Prostate gland (tissue), 2 donors: ENCODE measurements at regions not wholly inside any gene's neighbourhood (a gene's known extent, or its start where the extent isn't known, plus 50 kb on each side); places are given as distances from the start of the nearest gene placed in this dataset.

Experiments
- DNase-seq: peaks from one replicate; pipeline ENCODE4 v3.0.0-alpha.2; 2019; ENCODE audit warnings: low spot score
- H3K27ac ChIP-seq, 2 donors: fragments of 200-600 bp; sonication (generic); 2 replicates each; pipeline ENCODE4 v1.5.1; 2017 to 2019
- H3K27me3 ChIP-seq: fragments of 200-600 bp; sonication (generic); replicated peaks from 2 replicates; pipeline ENCODE4 v1.5.1; 2019; ENCODE audit not compliant: insufficient read depth
- H3K36me3 ChIP-seq, 2 donors: fragments of 200-600 bp; sonication (generic); 1 replicate in 1 of 2; 2 replicates in 1 of 2; pipeline versions ENCODE4 v1.5.1 to v1.8.1; 2017 to 2019
- H3K4me1 ChIP-seq: fragments of 200-600 bp; sonication (generic); replicated peaks from 2 replicates; pipeline ENCODE4 v1.5.1; 2019
- H3K4me3 ChIP-seq, 2 donors: fragments of 200-600 bp; sonication (generic); 2 replicates each; pipeline ENCODE4 v1.5.1; 2017 to 2019
- H3K9me3 ChIP-seq: fragments of 200-600 bp; sonication (generic); 2 replicates; pipeline ENCODE4 v1.5.1; 2017
- CTCF ChIP-seq, 4 experiments: fragments of 200-600 bp in 2 of 4; fragments of 450-650 bp in 2 of 4; sonication (generic) in 2 of 4; IDR thresholded peaks; 1 replicate in 3 of 4; 2 replicates in 1 of 4; pipeline ENCODE4 v1.5.1; 2016 to 2019; ENCODE audit warnings: antibody characterized with exemption in 4 of 4, mild to moderate bottlenecking in 2 of 4, moderate library complexity in 2 of 4
- POLR2A ChIP-seq: fragments of 450-650 bp; IDR thresholded peaks from one replicate; pipeline ENCODE4 v1.6.1; 2016; ENCODE audit warnings: antibody characterized with exemption, mild to moderate bottlenecking
- POLR2AphosphoS5 ChIP-seq: sonication (generic); formaldehyde crosslinking; IDR thresholded peaks from one replicate; pipeline ENCODE4 v1.6.1; 2017; ENCODE audit warnings: antibody characterized with exemption
- WGBS: methylation state at CpG from one replicate; pipeline ENCODE4 v1.1.5; 2018; 5-methylcytosine and 5-hydroxymethylcytosine counted together
- intact Hi-C: fragments of 100-400 bp; cut with DNase I; formaldehyde crosslinking; loops from one replicate; pipeline ENCODE4 v1.14.2; 2022

- Histone ChIP-seq H3K36me3 (no peaks in the 10 kb centered on the region), H3K27ac (no peak overlapping the region), H3K9me3 (no peaks in the 10 kb centered on the region), H3K27me3 (no peaks in the 10 kb centered on the region), H3K4me3 (no peak overlapping the region), H3K4me1 (no peaks in the 10 kb centered on the region)
- WGBS, result 72% methylated on average over 1 of the region's 1 CpG
- no peak for DNase-seq
- TF ChIP-seq CTCF (IDR thresholded peaks at IDR 0.05), result no peak
- TF ChIP-seq POLR2A, result no peak
- TF ChIP-seq POLR2AphosphoS5, result no peak
- intact Hi-C loops, result no loop called here
These were observed 228.2 kb downstream of the ADGRA3 start for GRCh38 chr4:22287631-22288030.

GRCh38 chr4:22268350-22269025 is 247.4 kb downstream of the ADGRA3 start:
- Histone ChIP-seq H3K4me3 (no peak overlapping the region), H3K27me3 (no peaks in the 10 kb centered on the region), H3K4me1 (no peaks in the 10 kb centered on the region), H3K27ac (no peak overlapping the region), H3K36me3 (no peaks in the 10 kb centered on the region), H3K9me3 (no peaks in the 10 kb centered on the region)
- no peak for DNase-seq
- intact Hi-C loops, result no loop called here
- TF ChIP-seq POLR2A (no peak), CTCF (IDR thresholded peaks at IDR 0.05) (no peak), POLR2AphosphoS5 (no peak)
- WGBS, result 79% methylated on average over 10 of the region's 10 CpGs

- no peak overlapping the region for H3K4me3 ChIP-seq
- 94% methylated on average over 7 of the region's 7 CpGs for WGBS
These were observed 251.6 kb downstream of the ADGRA3 start for GRCh38 chr4:22264261-22264660.

GRCh38 chr4:22253431-22253830 is 262.4 kb downstream of the ADGRA3 start:
- Histone ChIP-seq H3K9me3 (no peaks in the 10 kb centered on the region), H3K4me1 (no peaks in the 10 kb centered on the region), H3K27me3 (no peaks in the 10 kb centered on the region), H3K27ac (no peak overlapping the region), H3K4me3 (no peak overlapping the region), H3K36me3 (no peaks in the 10 kb centered on the region)
- no peak for DNase-seq
- intact Hi-C loops, result no loop called here
- TF ChIP-seq CTCF (IDR thresholded peaks at IDR 0.05), result no peak
- TF ChIP-seq POLR2A, result no peak
- no peak for TF ChIP-seq POLR2AphosphoS5
- WGBS, result 39% methylated on average over 1 of the region's 1 CpG

More at GRCh38 chr4:22264261-22264660, 251.6 kb downstream of the ADGRA3 start:
- Histone ChIP-seq H3K36me3 (no peaks in the 10 kb centered on the region), H3K9me3 (no peaks in the 10 kb centered on the region), H3K27me3 (no peaks in the 10 kb centered on the region), H3K4me1 (no peaks in the 10 kb centered on the region), H3K27ac (no peak overlapping the region)
- DNase-seq, result no peak
- TF ChIP-seq POLR2AphosphoS5, result no peak
- no peak for TF ChIP-seq CTCF (IDR thresholded peaks at IDR 0.05)
- intact Hi-C loops, result no loop called here

- 31% methylated on average over 2 of the region's 2 CpGs for WGBS
- intact Hi-C loops, result no loop called here
- TF ChIP-seq CTCF (IDR thresholded peaks at IDR 0.05), result no peak
- no peak for TF ChIP-seq POLR2A
- TF ChIP-seq POLR2AphosphoS5, result no peak
These were observed 269.0 kb downstream of the ADGRA3 start for GRCh38 chr4:22246847-22247246.

More at GRCh38 chr4:22246847-22247246, 269.0 kb downstream of the ADGRA3 start:
- no peaks in the 10 kb centered on the region for H3K36me3 ChIP-seq
- no peak overlapping the region for H3K27ac ChIP-seq
- H3K4me3 ChIP-seq, result no peak overlapping the region
- no peaks in the 10 kb centered on the region for H3K4me1 ChIP-seq
- H3K9me3 ChIP-seq, result no peaks in the 10 kb centered on the region
- H3K27me3 ChIP-seq, result no peaks in the 10 kb centered on the region
- no peak for DNase-seq
